Common myeloid progenitor, CD34-positive (primary cell): ENCODE measurements at regions not wholly inside any gene's neighbourhood (a gene's known extent, or its start where the extent isn't known, plus 50 kb on each side); places are given as distances from the start of the nearest gene placed in this dataset.
A peak's percentile ranks its signal among the peaks of the same experiment; 100 is the strongest.

Experiments used
- CTCF ChIA-PET: fragments of 350-600 bp; sonication (Branson Sonifier 250); formaldehyde crosslinking; loops from one replicate; lab custom pipeline; 2021; ENCODE audit warnings: antibody characterized with exemption; lab: Charles Lee
- POLR2A ChIA-PET: fragments of 350-600 bp; sonication (Branson Sonifier 250); formaldehyde crosslinking; loops from one replicate; lab custom pipeline; 2021; ENCODE audit warnings: antibody characterized with exemption; lab: Charles Lee
- DNase-seq, 3 donors: peaks; one replicate each; pipeline versions ENCODE4 v3.0.0 to v3.0.0-alpha.2; 2013
- H3K27ac ChIP-seq, 2 experiments: 1 replicate in 1 of 2; 2 replicates in 1 of 2; pipeline ENCODE4 v1.7.0; 2013; ENCODE audit warnings: inconsistent platforms in 2 of 2, low read length in 2 of 2, mild to moderate bottlenecking in 2 of 2, low read depth in 1 of 2, moderate library complexity in 1 of 2; ENCODE audit not compliant: severe bottlenecking in 2 of 2, insufficient read depth in 1 of 2, poor library complexity in 1 of 2
- H3K27me3 ChIP-seq, 5 experiments: replicated peaks in 2 of 5; 1 replicate in 3 of 5; 2 replicates in 2 of 5; pipeline versions ENCODE4 v1.6.1 to v1.7.0; 2013; ENCODE audit warnings: low read length in 4 of 5, mild to moderate bottlenecking in 2 of 5, moderate library complexity in 2 of 5, inconsistent platforms in 1 of 5; ENCODE audit not compliant: insufficient read depth in 5 of 5, control insufficient read depth in 4 of 5
- H3K36me3 ChIP-seq, 4 experiments: 1 replicate in 2 of 4; 2 replicates in 2 of 4; pipeline versions ENCODE4 v1.6.1 to v1.7.0; 2013; ENCODE audit warnings: low read length in 3 of 4, control low read depth in 1 of 4, mild to moderate bottlenecking in 1 of 4; ENCODE audit not compliant: control insufficient read depth in 4 of 4, insufficient read depth in 4 of 4
- H3K4me1 ChIP-seq, 4 experiments: 1 replicate in 3 of 4; 2 replicates in 1 of 4; pipeline versions ENCODE4 v1.6.1 to v1.7.1; 2013; ENCODE audit warnings: low read length in 3 of 4, mild to moderate bottlenecking in 3 of 4, control low read depth in 1 of 4, inconsistent platforms in 1 of 4, moderate library complexity in 1 of 4; ENCODE audit not compliant: control insufficient read depth in 4 of 4, insufficient read depth in 4 of 4; ENCODE audit errors: control extremely low read depth in 1 of 4
- H3K4me3 ChIP-seq, 7 experiments: 1 replicate in 4 of 7; 2 replicates in 3 of 7; pipeline versions ENCODE4 v1.5.1 to v1.7.0; 2013; ENCODE audit warnings: mild to moderate bottlenecking in 7 of 7, low read length in 6 of 7, moderate library complexity in 6 of 7, inconsistent platforms in 2 of 7, low read depth in 2 of 7, control low read depth in 1 of 7; ENCODE audit not compliant: insufficient read depth in 4 of 7, control insufficient read depth in 1 of 7; ENCODE audit errors: extremely low read depth in 1 of 7
- H3K9me3 ChIP-seq, 5 experiments: 1 replicate in 4 of 5; 2 replicates in 1 of 5; pipeline versions ENCODE4 v1.6.1 to v1.7.1; 2013; ENCODE audit warnings: low read length in 4 of 5, mild to moderate bottlenecking in 2 of 5, inconsistent platforms in 1 of 5, low read depth in 1 of 5, moderate library complexity in 1 of 5; ENCODE audit not compliant: control insufficient read depth in 4 of 5, insufficient read depth in 2 of 5; ENCODE audit errors: control extremely low read depth in 1 of 5
- WGBS: methylation state at CpG from one replicate; pipeline ENCODE4 v1.1.5; 2013; ENCODE audit not compliant: insufficient coverage; 5-methylcytosine and 5-hydroxymethylcytosine counted together

DNA sequence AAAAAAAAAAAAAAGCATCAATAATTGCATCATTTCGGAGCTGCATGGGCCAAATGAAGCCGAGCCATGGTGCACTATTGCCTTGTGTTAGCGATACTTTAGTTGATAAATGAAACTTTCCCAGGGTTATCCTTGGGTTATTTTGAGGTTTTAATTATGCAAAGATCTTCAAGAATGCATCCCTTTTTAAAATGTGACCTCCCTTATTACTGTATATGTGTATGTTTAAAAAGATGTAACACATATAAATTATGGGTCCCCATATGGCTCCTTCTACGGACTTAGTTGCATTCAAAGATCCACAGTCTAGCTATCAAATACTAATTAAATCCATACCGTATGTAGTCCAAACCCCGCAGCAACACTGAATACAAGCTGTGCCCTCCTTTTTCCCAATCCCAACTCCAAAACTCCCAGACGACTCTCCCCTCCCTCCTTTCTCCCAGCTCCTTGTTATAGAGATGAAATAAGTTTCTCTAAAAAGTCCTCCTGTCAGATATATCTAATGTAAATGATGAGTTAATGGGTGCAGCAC lies 129.3 kb upstream of the MAP1LC3B2 start:
- H3K4me1 ChIP-seq: peaks cover 0 to 17% (median 4%) of the 10 kb centered on the region in 4 experiments
- ChIA-PET POLR2A (interaction anchor here (0.7 kb wide), 1 partner anchor 12 kb away, joined by 3 read pairs; no protein-coding TSS in a partner anchor), CTCF (no interaction called here)
- DNase-seq: no peak
- no peaks in the 10 kb centered on the region for H3K27me3 ChIP-seq
- no peak overlapping the region for H3K4me3 ChIP-seq
- no peaks in the 10 kb centered on the region for H3K9me3 ChIP-seq
- no peak overlapping the region for H3K27ac ChIP-seq
- WGBS: 100% methylated on average over 3 of the region's 7 CpGs
- no peaks in the 10 kb centered on the region for H3K36me3 ChIP-seq

DNA sequence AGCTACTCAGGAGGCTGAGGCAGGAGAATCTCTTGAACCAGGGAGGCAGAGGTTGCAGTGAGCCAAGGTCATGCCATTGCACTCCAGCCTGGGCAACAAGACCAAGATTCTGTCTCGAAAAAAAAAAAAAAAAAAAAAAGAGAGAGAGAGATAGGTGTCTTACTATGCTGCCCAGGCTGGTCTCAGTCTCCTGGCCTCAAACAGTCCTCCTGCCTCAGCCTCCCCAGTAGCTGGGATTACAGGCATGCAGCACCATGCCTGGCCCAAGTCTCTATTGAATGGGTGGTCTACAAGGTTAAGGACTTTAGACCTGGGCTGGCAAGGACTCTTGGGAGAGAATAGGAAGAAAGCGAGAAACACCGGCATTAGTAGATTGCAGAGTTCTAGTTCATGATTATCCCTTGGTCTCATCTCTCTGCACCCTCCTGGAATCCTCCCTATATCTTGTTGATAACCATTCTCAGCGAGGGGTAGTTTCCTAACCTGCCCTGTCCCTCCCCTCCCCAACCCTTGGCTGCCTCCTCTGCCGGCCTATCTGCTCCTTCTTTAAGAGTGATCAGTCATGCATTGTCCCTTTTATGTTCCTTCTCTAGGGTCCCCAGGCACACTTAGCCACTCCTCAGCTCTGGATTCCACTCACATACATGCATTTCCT lies 128.1 kb upstream of the MAP1LC3B2 start:
- peaks cover 0 to 17% (median 4%) of the 10 kb centered on the region in 4 experiments for H3K4me1 ChIP-seq
- ChIA-PET POLR2A (no interaction called here), CTCF (interaction anchor here (0.8 kb wide), 1 partner anchor 85 kb away, joined by 3 read pairs; no protein-coding TSS in a partner anchor)
- 100% methylated on average over 3 of the region's 5 CpGs for WGBS
- no peaks in the 10 kb centered on the region for H3K9me3 ChIP-seq
- no peaks in the 10 kb centered on the region for H3K27me3 ChIP-seq
- DNase-seq: no peak
- no peaks in the 10 kb centered on the region for H3K36me3 ChIP-seq
- no peak overlapping the region for H3K4me3 ChIP-seq
- no peak overlapping the region for H3K27ac ChIP-seq

DNA sequence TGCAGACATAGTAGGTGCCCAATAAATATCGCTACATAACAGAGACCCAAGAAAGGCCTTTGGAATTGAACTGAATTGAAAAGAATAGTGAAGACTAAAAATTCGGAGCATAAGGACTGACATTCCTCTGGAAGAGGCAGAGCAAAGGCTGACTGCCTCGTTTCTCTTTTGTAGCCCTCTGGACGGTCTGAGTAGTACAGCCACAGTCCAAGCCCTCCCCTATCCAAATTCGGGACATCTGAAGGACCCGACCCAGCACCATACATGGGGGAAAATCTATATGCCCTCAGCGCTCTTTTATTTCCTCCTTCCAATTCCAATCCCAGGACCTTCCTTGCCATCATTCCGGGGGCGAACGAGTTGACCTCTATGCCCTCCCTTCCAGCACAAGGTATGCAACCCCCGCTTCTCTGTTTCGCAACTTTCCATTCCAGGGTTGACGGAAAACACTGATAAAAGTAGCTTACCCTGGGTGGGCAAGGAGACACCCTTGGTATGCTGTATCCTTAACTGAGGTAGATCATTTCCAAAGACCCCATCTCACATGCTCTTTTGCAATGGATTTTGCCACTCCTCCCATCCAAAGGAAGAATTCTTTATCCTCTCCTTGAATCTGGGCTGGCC lies 127.4 kb upstream of the MAP1LC3B2 start:
- no peaks in the 10 kb centered on the region for H3K27me3 ChIP-seq
- H3K4me3 ChIP-seq: no peak overlapping the region
- no peak for DNase-seq
- H3K4me1 ChIP-seq: peaks cover 0 to 17% (median 4%) of the 10 kb centered on the region in 4 experiments
- ChIA-PET CTCF (no interaction called here), POLR2A (no interaction called here)
- H3K27ac ChIP-seq: no peak overlapping the region
- H3K9me3 ChIP-seq: no peaks in the 10 kb centered on the region
- WGBS: 98% methylated on average over 10 of the region's 13 CpGs
- no peaks in the 10 kb centered on the region for H3K36me3 ChIP-seq

DNA sequence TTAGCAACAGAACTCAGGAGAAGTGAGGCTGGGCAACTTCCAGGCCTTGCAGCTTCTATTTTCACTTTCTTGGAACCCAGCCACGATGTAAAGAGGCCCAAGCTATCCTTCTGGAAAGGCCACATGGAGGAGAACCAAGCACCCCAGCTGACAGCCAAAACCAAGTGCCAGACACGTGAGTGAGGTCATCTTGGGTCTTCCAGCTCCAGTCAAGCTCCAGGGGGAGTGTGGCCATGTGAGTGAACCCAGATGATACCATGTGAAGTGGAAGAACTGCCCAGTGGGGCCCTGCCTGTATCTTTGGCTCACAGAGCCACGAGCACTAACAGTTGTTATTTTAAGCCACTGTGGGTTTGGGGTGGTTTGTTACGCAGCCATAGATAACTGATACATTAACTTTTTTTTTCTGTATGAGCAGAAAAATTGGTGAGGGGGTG lies 126.8 kb upstream of the MAP1LC3B2 start:
- no peaks in the 10 kb centered on the region for H3K27me3 ChIP-seq
- CTCF ChIA-PET: interaction anchor here (0.6 kb wide), 1 partner anchor 176 kb away, joined by 3 read pairs; no protein-coding TSS in a partner anchor
- no peak overlapping the region for H3K4me3 ChIP-seq
- H3K4me1 ChIP-seq: peaks cover 0 to 17% (median 4%) of the 10 kb centered on the region in 4 experiments
- DNase-seq: no peak
- H3K36me3 ChIP-seq: no peaks in the 10 kb centered on the region
- WGBS: 100% methylated on average over 2 of the region's 4 CpGs
- H3K9me3 ChIP-seq: no peaks in the 10 kb centered on the region
- POLR2A ChIA-PET: no interaction called here
- no peak overlapping the region for H3K27ac ChIP-seq

DNA sequence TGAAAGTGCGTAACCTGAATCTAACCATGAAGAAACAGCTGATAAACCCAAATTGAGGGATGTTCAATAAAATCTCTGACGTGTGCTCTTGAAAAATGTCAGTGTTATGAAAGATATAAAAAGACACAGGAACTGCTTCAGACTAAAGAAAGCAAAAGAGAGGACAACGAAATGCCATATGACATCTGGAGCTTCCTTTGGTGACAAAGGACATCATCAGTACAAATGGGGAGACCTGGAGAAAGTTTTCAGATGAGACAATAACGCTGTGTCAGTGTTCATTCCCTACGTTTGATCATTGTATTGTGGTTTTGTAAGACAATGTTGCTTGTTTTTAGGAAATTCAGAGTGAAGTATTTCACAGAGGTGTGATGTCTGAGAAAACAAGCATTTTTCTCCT lies 125.9 kb upstream of the MAP1LC3B2 start:
- no peaks in the 10 kb centered on the region for H3K9me3 ChIP-seq
- ChIA-PET POLR2A (no interaction called here), CTCF (interaction anchor here (0.7 to 1.6 kb wide), 2 partner anchors 9 to 60 kb away, joined by 3 to 6 read pairs; no protein-coding TSS in a partner anchor)
- H3K4me1 ChIP-seq: peaks cover 0 to 17% (median 4%) of the 10 kb centered on the region in 4 experiments
- H3K27me3 ChIP-seq: no peaks in the 10 kb centered on the region
- H3K4me3 ChIP-seq: no peak overlapping the region
- 84% methylated on average over 5 of the region's 5 CpGs for WGBS
- H3K36me3 ChIP-seq: no peaks in the 10 kb centered on the region
- no peak for DNase-seq
- no peak overlapping the region for H3K27ac ChIP-seq

DNA sequence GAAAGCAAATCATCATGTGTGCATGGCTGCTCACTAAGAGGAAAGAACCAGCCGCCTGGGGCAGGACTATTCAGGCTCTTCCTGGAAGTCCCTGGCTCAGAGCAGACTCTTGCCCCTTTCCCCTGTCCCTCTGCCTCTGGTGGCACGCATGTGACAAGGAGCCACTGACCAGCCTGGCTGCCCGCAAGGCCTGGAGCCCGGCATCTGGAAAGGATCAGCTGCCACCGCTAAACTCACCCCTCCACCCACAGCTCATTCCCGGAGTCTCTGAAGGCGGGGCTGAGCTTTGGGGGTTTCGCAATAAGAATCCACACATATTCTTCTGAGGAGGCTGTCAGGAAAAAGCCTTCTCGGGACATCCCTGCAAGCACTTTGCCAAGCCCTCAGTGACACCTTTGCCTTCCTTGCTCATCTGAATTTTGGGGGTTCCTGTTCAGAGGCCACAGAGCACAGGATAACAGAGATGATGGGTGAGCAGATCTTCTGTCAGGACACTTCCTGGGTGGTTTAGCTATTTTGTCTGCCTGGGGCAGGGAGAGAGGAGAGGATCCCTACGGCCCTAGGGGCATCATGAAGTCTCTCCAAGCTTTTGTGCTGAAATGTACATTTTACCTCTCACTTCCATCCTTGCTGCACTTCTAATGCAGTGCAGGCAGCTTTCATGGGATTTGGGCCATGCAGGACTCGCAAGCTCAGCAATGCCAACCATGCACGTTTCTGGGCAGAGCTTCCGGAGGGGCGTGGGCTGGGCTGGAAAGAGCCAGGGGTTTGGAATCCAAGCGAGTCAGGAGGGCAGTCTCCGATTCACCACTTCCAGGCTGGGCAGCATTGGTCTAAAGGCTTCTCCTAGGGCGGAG lies 124.8 kb upstream of the MAP1LC3B2 start:
- WGBS: 71% methylated on average over 10 of the region's 17 CpGs
- Histone ChIP-seq H3K4me1 (peaks cover 0 to 17% (median 4%) of the 10 kb centered on the region in 4 experiments), H3K4me3 (peak overlapping the region in 1 of 7 experiments; percentile 4), H3K9me3 (no peaks in the 10 kb centered on the region), H3K27me3 (no peaks in the 10 kb centered on the region), H3K36me3 (no peaks in the 10 kb centered on the region), H3K27ac (no peak overlapping the region)
- DNase-seq: peak in 1 of 3 donors; percentile 17
- ChIA-PET CTCF (interaction anchor here (0.8 to 1.6 kb wide), 4 partner anchors 10 to 38 kb away, joined by 3 to 6 read pairs (median 3); no protein-coding TSS in a partner anchor), POLR2A (interaction anchor here (0.6 kb wide), 1 partner anchor 368 kb away, joined by 3 read pairs; no protein-coding TSS in a partner anchor)
